ENCODE measurements at regions not wholly inside any gene's neighbourhood (a gene's known extent, or its start where the extent isn't known, plus 50 kb on each side); places are given as distances from the start of the nearest gene placed in this dataset.

DNA sequence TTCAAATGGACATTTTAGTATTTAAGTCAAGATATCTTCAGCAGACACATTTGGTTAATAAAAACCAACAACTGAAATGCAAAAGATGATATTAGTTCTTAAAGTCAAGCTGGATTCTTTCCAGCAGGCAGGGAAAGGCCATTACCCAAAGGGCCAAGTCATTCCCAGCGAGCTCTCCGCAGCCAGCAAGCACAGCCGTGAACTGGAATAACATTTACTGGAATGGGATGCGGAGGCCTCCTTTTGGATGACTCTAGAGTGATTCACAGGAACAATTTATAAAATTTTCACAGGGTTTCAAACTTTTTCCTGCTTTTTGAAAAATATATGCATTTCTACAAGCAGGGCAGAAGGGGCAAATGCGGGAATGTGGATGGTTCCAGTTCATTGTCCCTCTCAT lies 76.6 kb upstream of the DAB2 start:
- TF ChIP-seq NFRKB (IDR thresholded peaks at IDR 0.05): no peak
- TF ChIP-seq FOXM1 (IDR thresholded peaks at IDR 0.05; ENCODE audit: borderline replicate concordance): no peak
- TF ChIP-seq SP1 (IDR thresholded peaks at IDR 0.05): no peak
- no peak for TF ChIP-seq BHLHE40 (IDR thresholded peaks at IDR 0.05; ENCODE audit: borderline replicate concordance)
- no peak for TF ChIP-seq FOXA1 (IDR thresholded peaks at IDR 0.05)
- no peak for TF ChIP-seq HDGF (IDR thresholded peaks at IDR 0.05; ENCODE audit: borderline replicate concordance)
- TF ChIP-seq ELF4 (IDR thresholded peaks at IDR 0.05): no peak
- TF ChIP-seq, protein P1, sequence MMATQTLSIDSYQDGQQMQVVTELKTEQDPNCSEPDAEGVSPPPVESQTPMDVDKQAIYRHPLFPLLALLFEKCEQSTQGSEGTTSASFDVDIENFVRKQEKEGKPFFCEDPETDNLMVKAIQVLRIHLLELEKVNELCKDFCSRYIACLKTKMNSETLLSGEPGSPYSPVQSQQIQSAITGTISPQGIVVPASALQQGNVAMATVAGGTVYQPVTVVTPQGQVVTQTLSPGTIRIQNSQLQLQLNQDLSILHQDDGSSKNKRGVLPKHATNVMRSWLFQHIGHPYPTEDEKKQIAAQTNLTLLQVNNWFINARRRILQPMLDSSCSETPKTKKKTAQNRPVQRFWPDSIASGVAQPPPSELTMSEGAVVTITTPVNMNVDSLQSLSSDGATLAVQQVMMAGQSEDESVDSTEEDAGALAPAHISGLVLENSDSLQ (IDR thresholded peaks at IDR 0.05): no peak
- TF ChIP-seq SUZ12 (IDR thresholded peaks at IDR 0.05): no peak
- no peak for TF ChIP-seq TARDBP (IDR thresholded peaks at IDR 0.05)
- no peak for TF ChIP-seq ZNF384 (IDR thresholded peaks at IDR 0.05)
- TF ChIP-seq L3MBTL2 (conservative IDR thresholded peaks at IDR 0.05): no peak
- TF ChIP-seq FOXK2 (IDR thresholded peaks at IDR 0.05): no peak
- TF ChIP-seq CTBP1 (IDR thresholded peaks at IDR 0.05; ENCODE audit: borderline replicate concordance): no peak
